HG02759 (cell line): ENCODE measurements at regions not wholly inside any gene's neighbourhood (a gene's known extent, or its start where the extent isn't known, plus 50 kb on each side); places are given as distances from the start of the nearest gene placed in this dataset.

Experiments used
- ATAC-seq: cut with Tn5 transposase; IDR thresholded peaks from one replicate; pipeline ENCODE4 v1.9.1; 2021; ENCODE audit warnings: mild to moderate bottlenecking, moderate library complexity; ENCODE audit not compliant: unreplicated experiment

DNA sequence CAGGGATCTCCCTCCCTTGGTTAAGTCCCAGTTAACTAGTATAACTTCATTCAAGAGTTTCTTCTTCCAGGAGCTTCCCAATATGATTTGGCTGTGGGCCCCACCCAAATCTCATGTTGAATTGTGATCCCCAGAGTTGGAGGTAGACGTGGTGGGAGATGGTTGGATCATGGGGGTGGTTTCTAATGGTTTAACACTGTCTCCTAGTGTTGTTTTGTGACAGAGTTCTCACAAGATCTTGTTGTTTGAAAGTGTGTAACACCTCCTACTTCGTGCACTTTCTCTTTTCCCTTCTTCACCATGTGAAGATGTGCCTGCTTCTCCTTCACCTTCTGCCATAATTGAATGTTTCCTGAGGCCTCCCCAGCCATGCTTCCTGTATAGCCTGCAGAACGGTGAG, 251.8 kb upstream of the FGGY start:
- no peak for ATAC-seq

DNA sequence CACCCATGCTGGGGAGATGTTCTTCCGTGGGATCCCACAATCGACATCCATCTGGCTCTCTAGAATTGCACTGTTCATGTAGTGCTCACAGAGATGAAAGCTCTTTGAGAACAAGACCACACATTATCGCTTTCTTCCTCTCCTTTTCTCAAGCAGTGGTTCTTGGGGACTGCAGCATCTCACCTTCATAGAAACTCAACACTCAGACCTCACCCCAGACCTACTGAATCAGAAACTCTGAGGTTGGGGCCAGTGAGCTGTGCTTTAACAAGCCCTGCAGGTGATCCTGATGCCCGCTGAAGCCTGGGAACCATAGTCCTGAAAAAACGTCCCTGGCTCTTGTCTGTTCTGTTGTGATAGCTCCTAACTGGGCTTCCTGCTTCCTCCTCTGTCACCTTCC, 251.3 kb upstream of the FGGY start:
- ATAC-seq: no peak

DNA sequence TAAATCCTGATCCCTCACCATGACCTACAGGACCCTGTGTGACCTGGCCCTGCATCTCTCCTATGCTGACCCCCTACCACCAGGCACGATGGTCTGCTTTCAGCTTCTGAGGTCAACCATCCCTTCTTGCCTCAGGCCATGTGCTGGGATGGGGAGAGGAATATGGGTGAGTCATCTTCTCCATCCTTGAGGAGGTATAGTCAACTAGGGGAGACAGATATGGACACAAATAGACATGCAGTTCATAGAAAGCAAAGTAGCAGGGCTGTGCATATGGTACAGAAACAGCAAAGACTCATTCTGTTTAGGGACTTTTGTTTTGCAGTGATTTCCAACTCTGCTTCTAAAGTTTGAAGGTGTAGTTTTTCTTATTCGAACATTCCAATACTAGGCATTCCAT, 250.8 kb upstream of the FGGY start:
- ATAC-seq: no peak

DNA sequence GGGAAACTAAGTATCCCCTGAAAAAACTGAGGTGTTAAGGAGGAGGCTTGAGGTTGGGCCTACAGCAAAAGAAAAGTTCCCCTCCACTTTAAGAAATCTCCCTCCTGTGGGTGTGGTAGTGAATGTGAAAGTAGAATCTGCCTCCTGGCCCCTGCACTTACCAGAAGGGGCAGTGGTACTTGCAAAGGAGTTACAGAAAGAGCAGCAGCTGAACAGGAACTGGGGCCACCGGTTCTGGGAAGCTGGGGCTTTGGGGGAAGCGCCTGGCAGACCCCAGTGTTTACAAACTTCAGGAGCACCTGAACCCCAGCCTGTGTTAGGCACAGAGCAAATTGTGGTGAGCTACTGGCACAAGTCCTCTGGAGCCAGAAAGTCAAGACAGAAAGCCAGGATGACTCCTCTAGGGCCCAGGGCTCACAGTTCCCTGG, 250.2 kb upstream of the FGGY start:
- ATAC-seq: peak; percentile 97

DNA sequence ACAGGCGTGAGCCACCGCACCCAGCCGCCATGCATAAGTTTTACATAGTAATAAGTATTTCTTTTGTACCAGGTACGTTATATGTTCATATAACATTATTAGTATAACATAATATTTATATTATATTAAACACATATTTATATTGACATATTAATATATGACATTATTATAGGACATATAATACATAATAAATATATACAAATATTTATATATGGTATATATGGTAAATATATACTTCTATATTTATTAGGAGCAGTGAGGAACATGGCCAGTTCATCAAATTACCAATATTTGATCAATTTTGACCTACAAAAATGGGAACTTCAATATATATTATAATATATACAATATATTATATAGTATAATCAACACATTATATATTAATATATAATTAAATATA, 245.9 kb upstream of the FGGY start:
- no peak for ATAC-seq

DNA sequence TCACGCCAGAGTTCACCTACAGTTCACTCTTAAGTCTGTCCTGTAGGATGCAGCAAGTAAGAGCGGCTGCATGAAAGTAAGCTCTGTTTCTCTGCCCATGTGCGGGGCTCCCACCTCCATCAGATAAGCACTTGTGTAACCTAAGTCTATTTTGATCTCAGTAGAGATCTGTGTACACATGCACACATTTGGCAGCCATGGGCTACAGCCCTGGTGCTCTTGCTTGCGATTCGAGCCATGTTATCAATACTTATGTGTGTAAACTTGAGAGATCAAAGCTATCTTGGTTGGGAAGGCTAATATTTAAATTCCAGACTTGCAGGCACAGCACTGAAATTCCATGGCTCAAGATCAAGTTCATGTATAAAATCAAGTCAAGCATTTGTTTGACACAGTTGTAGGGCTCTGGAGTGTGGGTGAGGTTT, 244.7 kb upstream of the FGGY start:
- ATAC-seq: no peak

DNA sequence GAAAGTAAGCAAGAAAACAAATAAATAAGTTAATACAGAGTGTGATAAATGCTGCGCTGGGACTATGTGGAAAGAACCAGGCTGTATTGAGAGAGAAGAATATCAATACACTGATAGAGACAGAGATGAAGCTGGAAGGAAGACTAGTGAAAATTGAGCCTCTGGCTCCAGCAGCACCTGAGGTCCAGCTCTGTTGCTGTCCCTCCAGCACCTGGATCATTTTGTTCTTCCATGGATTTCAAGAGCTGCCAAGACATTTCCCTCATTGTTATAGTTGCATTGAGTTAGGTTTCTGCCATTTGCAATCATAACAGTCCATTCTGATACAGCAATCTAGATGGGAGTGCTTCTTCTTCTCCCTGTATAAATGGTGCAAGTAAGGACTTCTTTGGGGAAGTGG, 242.7 kb upstream of the FGGY start:
- ATAC-seq: no peak

DNA sequence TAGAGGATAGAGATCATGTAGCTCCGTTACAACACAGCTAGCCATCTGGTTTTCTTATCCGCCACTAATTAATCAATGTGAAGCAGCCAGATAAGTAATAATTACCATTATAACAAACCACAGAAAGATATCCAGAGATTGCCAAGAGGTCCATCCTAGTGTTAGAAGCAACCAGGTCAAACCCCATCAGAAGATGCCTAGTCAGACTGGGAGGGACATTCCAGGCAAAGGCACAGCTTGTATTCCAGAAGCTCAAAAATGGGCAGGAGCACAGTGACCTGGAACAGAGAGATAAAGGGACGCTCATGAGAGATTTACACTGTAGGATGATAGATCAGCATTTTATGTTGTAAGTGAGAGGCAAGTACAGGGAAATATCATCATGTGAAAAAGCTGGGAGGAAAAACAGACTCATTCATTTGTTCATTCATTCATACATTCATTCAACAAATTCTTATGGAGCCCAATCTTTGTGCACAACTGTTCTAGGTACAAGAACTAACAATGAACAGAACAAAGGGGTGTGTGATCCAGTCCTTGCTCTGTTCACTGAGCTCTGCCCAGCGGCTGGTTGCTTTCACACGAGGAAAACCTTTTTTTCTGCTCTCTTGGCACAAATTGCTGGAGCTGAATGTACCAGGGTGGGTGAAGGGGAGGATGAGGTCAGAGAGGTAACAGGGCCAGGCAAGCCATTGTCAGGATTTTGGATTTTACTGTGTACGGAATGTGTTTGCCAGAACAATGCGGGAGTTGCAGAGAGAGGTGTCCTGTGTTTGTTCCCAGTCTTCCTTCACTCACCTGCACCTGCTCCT, 240.8 kb upstream of the FGGY start:
- no peak for ATAC-seq

DNA sequence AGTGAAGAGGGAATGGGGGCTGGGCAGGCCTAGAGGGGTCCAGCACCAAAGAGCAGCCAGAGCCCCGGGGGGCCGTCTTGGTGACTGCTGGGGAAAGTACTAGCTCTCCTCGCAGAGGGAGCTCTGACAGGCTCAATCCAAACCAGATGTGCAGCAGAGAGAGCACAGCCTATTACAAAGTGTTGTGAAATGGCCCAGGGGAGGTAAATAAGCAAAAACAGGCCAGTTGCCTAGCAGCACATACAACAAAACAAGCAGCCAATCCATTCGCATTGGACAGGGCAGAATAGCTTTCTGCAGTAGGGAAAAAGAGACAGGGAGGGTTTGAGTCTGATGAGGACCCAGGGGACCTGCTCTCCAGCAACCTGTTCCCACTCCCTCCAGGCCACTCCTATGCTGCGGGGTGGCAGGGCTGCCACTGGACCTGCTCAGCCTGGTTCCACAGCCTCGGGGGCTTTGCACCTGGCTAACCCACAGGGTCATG, 239.6 kb upstream of the FGGY start:
- ATAC-seq: no peak

DNA sequence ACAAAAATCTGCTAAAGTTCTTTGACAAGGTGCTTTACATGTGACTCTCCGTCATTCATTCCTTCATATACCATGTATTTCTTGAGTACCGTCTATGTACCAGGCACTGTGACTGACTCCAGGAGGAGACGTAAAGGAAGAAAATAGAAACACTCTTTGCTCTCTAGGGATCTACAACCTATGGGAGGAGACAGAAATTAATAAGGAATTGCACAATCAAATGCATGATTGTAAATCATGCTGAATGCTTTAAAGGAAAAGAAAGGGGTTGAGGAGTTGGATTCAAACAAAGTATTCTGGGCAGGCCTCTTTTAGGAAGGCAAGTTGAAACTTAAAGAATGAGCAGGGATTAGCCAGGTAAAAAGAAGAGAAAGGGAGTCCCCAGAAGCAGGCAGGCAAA, 239.1 kb upstream of the FGGY start:
- ATAC-seq: no peak

DNA sequence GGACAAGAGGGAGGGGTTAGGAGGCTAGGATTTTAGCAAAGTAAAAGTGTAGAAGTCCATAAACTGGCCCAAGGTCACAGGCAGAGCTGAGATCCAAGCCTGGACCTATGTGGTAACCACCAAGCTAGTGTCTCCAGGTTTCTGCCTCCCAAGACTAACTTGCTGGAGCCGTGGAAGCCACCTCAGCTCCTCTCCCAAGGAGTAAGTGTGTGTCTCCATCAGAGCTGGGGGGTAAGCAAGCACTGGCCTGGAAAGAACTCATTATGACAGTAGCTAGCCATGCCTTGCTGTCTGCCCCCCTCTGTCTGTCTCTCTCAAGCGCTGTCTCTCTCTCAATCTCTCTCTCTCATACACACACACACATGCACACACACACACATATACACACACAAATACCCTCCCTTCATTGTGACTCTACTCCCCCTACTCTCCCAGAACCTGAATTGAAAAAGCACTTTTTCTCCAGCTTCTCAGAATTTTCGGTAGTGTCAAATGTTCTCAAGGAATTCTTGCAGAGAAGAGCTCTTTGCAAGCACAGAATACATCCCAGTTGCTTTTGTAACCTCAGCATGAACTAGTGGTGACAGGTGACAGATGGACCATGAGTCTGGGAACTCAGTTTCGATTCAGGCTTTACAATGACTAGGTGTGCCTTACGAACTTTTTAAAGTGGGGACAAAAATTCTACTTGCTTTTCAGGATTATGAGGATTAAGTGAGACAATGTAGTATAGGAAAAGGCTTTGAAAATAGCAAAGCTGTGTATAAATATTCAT, 238.0 kb upstream of the FGGY start:
- ATAC-seq: no peak

DNA sequence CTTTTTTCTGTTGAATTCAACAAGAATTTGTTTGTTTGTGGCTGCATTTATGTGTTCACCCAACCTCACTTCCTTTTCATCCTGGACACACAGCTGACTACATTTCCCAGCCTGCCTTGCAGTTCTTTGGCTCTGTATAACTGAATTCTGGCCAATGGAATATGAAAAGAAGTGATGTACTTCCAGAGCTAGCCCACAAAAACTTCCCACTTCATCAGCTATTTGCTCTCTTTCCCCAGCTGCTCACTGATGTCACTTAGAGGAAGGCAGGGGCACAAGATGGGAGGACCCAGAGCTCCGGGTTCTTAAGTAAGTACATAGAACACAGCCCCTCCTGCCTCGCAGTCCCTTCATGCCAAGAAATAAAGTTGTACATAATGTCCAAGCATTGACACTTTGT, 235.0 kb upstream of the FGGY start:
- no peak for ATAC-seq

DNA sequence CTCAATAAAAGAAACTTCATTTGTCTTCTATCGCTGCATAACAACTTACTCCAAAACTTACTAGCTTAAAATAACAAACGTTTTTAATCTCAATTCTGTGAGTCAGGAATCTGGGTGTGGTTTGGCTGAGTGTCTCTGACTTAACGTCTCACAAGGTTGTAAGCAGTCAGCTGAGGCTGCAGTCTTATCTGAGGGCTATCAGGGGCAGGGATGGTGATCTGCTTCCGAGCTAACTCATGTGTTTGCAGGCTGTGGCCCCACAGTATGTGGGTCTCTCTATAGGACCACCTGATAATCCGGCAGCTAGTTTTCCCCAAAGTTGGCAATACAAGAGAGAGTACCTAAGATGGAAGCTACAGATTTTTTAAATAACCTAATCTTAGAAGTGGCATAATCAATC, 234.2 kb upstream of the FGGY start:
- no peak for ATAC-seq

DNA sequence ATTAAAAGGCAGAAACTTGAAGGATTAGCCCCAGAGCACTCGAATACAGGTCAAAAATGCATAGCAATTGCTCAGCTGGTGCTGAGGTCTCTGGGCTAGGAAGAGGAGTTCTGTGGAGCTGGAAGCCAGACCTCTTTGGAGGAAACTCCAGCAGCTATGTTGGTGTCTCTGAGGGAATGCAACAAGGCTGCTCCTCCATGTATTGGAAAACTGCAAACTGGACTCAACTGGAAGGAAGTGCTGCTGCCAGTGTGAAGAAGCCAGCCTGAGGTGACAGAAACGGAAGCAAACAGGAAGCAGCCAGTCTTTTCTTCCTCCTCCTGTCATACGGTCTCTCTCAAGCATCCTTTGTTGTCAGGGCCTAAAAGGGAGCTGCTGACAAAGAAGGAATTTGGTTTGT, 233.4 kb upstream of the FGGY start:
- ATAC-seq: no peak

DNA sequence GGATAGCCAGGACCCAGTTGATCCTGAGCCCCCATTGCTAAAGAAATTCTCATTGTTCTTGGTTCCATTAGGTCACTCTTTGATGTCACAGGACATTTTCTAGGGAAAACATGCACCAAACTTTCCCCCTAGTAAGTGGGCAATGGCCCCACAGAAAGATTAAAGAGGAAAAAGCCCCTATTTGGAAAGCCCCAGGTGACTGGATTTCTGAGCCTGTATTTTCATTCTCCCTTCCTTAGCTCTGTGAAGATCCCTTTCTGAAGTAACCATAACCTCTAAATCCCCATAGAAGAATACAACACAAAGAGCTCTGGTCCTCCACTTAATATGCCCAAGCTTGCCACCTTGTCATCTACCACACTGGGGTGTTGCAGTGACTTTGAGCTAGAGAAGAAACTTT, 232.3 kb upstream of the FGGY start:
- no peak for ATAC-seq

DNA sequence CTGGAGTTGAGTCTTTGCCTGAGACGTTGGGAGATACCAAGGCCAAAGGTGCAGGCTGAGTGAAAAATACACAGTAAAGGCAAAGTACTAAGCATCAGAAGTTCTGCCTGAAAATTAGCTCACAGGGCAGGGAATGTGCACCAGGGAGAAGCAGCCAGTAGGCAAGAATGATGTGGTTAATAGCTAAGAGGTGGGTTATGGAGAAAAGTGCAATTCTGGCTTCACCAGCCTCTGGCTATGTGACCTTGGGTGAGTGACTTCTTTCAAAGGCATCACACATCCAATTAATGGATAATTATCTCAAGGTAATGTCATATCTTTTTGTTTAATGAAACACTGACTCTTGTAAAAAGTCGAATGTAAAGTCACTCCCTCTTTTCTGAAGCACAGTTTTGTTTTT, 230.7 kb upstream of the FGGY start:
- ATAC-seq: no peak

DNA sequence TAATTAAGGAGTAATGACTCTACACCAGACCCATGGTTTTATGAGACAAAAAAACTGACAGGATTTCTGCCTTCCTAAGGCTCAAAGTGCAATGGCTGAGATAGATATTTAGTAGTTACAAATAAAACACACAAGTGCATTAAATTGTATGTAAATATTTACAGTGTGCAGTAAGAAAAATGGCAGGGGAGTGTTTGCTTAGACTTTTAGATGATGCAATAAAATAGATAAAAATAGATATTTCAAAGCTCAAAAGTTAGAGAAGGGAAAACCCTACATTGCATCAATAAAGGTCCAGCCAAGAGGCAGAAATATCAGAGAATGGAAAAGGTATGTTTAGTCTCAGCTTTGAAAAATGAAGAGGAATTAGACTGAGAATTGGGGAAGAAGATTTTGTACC, 226.3 kb upstream of the FGGY start:
- no peak for ATAC-seq

DNA sequence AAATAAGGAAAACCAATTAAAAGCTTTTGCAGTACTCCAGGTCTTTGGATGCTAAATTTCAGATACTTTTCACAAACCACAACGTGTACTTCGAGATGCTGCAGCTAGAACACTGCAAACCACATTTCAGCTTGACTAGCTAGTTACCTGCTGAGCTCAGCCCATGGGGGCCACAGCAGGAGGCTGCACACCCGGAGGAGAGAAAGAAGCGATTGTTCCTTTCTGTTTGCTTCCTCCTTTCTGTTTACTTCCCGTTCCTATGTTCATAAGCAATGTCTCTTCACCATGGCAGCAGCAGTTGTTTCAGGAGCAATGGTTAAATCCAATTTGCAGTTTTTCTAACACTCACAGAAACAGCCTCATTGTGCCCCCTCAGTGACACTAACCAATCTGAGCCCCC, 225.6 kb upstream of the FGGY start:
- ATAC-seq: no peak

DNA sequence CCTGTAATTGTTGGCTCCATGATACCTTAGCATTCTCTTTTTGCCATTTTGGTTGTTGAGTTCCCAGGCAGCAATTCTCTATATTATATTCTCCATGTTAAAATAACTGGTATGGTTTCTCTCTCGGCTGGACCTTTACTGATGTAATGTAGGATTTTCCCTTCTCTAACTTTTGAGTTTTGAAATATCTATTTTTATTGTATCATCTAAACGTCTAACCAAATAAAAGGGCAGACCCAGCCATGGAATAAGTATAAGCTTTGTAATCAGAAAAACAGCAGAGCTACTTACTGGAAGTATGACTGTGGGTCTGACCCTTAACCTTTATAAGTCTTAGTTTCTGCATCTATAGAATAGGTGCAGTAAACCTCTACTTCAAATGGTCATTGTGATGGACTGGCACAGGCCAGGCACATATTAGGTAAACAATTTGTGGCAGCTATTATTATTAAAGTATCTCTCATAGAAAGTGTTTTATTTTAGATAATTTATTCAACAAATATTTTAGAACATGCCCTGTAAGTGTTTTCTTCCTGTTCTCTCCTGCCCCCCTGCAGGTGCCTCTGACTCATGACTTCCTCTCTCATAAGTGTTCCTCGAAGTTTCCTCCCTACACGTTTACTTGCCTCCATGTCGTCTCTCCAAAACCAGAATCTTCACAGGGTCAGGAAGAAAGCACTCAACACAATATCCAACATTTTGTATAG, 224.9 kb upstream of the FGGY start:
- ATAC-seq: no peak

DNA sequence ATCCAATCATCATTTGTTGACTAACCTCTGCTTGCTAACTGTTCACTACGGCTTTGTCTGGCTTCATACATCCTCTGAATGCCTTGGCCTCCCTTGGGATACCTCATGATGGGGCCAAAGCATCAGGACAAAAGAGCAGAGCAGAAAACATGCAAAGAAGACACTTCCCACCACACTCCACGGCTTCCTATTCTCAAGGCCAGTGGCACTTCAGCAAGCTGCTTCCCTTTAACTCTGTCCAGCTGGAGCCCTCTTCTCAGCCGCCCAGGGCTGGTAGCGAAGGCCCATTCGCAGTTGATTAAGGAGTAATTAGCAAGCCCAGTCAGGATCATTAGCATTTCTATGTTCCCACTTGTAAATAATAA, 224.3 kb upstream of the FGGY start:
- no peak for ATAC-seq

DNA sequence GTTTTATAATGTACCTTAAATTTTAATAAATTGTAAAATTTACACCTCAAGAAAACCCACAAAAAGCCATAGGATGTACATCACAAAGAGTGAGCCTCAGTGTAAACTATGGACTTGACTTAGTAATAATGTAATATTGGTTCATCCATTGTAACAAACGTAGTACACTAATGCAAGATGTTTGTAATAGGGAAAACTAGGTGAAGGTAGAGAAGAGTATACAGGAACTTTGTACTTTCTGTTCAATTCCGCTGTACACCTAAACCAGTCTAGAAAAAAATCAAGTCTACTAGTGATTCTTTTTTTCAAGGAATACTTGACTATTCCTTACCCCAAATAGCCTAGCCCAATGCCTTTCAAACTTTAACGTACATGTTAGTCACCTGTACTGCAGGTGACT, 222.3 kb upstream of the FGGY start:
- ATAC-seq: no peak

DNA sequence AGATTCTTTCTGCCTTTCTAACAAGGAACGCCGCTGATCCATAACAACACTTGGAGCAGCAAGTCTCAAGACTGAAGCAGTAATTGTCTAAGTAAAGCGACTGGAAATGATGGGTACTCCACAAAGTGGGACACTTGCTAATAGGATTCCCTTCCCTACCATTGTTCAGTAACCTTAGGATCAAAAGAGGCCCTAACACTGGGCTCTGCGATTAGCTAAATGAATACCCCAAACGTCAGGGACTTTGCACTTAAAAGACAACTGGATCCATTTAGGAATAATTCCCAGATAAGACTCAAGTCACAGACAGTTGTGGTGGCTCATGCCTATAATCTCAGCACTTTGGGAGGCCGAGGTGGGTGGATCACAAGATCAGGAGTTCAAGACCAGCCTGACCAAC, 221.9 kb upstream of the FGGY start:
- ATAC-seq: no peak
